Thyroid gland (tissue), 4 donors: ENCODE measurements at regions not wholly inside any gene's neighbourhood (a gene's known extent, or its start where the extent isn't known, plus 50 kb on each side); places are given as distances from the start of the nearest gene placed in this dataset.

Experiments
- POLR2A ChIP-seq, 2 donors: fragments of 450-650 bp; IDR thresholded peaks; one replicate each; pipeline ENCODE4 v1.6.1; 2017; ENCODE audit warnings: antibody characterized with exemption in 2 of 2, mild to moderate bottlenecking in 2 of 2, moderate library complexity in 1 of 2
- TF ChIP-seq, protein P1 (sequence below), 6 experiments: fragments of 200-600 bp in 3 of 6; fragments of 450-650 bp in 3 of 6; sonication (generic) in 3 of 6; IDR thresholded peaks; one replicate each; pipeline ENCODE4 v1.5.1; 2016 to 2019; ENCODE audit warnings: antibody characterized with exemption in 6 of 6, mild to moderate bottlenecking in 2 of 6, inconsistent platforms in 1 of 6, moderate library complexity in 1 of 6

GRCh38 chr22:49458708-49459099 is 369.0 kb downstream of the BRD1 start:
- TF ChIP-seq, protein P1, sequence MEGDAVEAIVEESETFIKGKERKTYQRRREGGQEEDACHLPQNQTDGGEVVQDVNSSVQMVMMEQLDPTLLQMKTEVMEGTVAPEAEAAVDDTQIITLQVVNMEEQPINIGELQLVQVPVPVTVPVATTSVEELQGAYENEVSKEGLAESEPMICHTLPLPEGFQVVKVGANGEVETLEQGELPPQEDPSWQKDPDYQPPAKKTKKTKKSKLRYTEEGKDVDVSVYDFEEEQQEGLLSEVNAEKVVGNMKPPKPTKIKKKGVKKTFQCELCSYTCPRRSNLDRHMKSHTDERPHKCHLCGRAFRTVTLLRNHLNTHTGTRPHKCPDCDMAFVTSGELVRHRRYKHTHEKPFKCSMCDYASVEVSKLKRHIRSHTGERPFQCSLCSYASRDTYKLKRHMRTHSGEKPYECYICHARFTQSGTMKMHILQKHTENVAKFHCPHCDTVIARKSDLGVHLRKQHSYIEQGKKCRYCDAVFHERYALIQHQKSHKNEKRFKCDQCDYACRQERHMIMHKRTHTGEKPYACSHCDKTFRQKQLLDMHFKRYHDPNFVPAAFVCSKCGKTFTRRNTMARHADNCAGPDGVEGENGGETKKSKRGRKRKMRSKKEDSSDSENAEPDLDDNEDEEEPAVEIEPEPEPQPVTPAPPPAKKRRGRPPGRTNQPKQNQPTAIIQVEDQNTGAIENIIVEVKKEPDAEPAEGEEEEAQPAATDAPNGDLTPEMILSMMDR (IDR thresholded peaks at IDR 0.05) = no peak
- TF ChIP-seq POLR2A (IDR thresholded peaks at IDR 0.05) = no peak
